ENCODE measurements at regions not wholly inside any gene's neighbourhood (a gene's known extent, or its start where the extent isn't known, plus 50 kb on each side); places are given as distances from the start of the nearest gene placed in this dataset.

- Histone ChIP-seq H3K79me2 (no peaks in the 10 kb centered on the region), H2AFZ (no peak overlapping the region), H4K20me1 (ENCODE audit: insufficient read depth, poor library complexity, severe bottlenecking) (no peaks in the 10 kb centered on the region), H3K4me1 (ENCODE audit: insufficient read depth) (no peaks in the 10 kb centered on the region), H3K9me3 (ENCODE audit: low read depth) (no peaks in the 10 kb centered on the region), H3K27ac (no peak overlapping the region), H3K4me2 (no peak overlapping the region), H3K36me3 (replicated peaks; ENCODE audit: insufficient read depth, low read depth) (no peaks in the 10 kb centered on the region), H3K27me3 (no peaks in the 10 kb centered on the region), H3K9me2 (replicated peaks; ENCODE audit: insufficient read depth) (no peaks in the 10 kb centered on the region), H3K4me3 (no peak overlapping the region)
- 78% methylated on average over 6 of the region's 6 CpGs for WGBS (ENCODE audit: low lambda C conversion rate, missing lambda C conversion rate)
- DNase-seq (ENCODE audit: low spot score), result no peak
- no peak for TF ChIP-seq CTCF (IDR thresholded peaks at IDR 0.05; ENCODE audit: poor library complexity)
- no peak for TF ChIP-seq EZH2 (IDR thresholded peaks at IDR 0.05; ENCODE audit: borderline replicate concordance)
- no peak for TF ChIP-seq EZH2phosphoT487 (IDR thresholded peaks at IDR 0.05; ENCODE audit: low read depth, severe bottlenecking, unreplicated experiment)
Observed at GRCh38 chr19:31121501-31121900, 227.7 kb downstream of the TSHZ3 start.

GRCh38 chr19:31120952-31121351 lies 228.3 kb downstream of the TSHZ3 start:
- no peaks in the 10 kb centered on the region for H3K4me1 ChIP-seq (ENCODE audit: insufficient read depth)
- no peaks in the 10 kb centered on the region for H3K36me3 ChIP-seq (replicated peaks; ENCODE audit: insufficient read depth, low read depth)
- no peak for DNase-seq (ENCODE audit: low spot score)
- H3K79me2 ChIP-seq, result no peaks in the 10 kb centered on the region
- H2AFZ ChIP-seq, result no peak overlapping the region
- no peaks in the 10 kb centered on the region for H3K9me2 ChIP-seq (replicated peaks; ENCODE audit: insufficient read depth)
- H3K27me3 ChIP-seq, result no peaks in the 10 kb centered on the region
- no peak for TF ChIP-seq EZH2phosphoT487 (IDR thresholded peaks at IDR 0.05; ENCODE audit: low read depth, severe bottlenecking, unreplicated experiment)
- TF ChIP-seq CTCF (IDR thresholded peaks at IDR 0.05; ENCODE audit: poor library complexity), result no peak
- TF ChIP-seq EZH2 (IDR thresholded peaks at IDR 0.05; ENCODE audit: borderline replicate concordance), result no peak
- no peak overlapping the region for H3K4me2 ChIP-seq
- no peaks in the 10 kb centered on the region for H3K9me3 ChIP-seq (ENCODE audit: low read depth)
- 95% methylated on average over 6 of the region's 6 CpGs for WGBS (ENCODE audit: low lambda C conversion rate, missing lambda C conversion rate)
- no peak overlapping the region for H3K27ac ChIP-seq
- H3K4me3 ChIP-seq, result no peak overlapping the region
- H4K20me1 ChIP-seq (ENCODE audit: insufficient read depth, poor library complexity, severe bottlenecking), result no peaks in the 10 kb centered on the region

GRCh38 chr19:31119951-31120690 lies 229.1 kb downstream of the TSHZ3 start:
- H3K36me3 ChIP-seq (replicated peaks; ENCODE audit: insufficient read depth, low read depth), result no peaks in the 10 kb centered on the region
- 81% methylated on average over 5 of the region's 5 CpGs for WGBS (ENCODE audit: low lambda C conversion rate, missing lambda C conversion rate)
- DNase-seq (ENCODE audit: low spot score), result no peak
- H3K9me3 ChIP-seq (ENCODE audit: low read depth), result no peaks in the 10 kb centered on the region
- H3K27me3 ChIP-seq, result no peaks in the 10 kb centered on the region
- no peak overlapping the region for H3K4me3 ChIP-seq
- no peaks in the 10 kb centered on the region for H4K20me1 ChIP-seq (ENCODE audit: insufficient read depth, poor library complexity, severe bottlenecking)
- no peak overlapping the region for H2AFZ ChIP-seq
- TF ChIP-seq CTCF (IDR thresholded peaks at IDR 0.05; ENCODE audit: poor library complexity), result no peak
- TF ChIP-seq EZH2phosphoT487 (IDR thresholded peaks at IDR 0.05; ENCODE audit: low read depth, severe bottlenecking, unreplicated experiment), result no peak
- no peak for TF ChIP-seq EZH2 (IDR thresholded peaks at IDR 0.05; ENCODE audit: borderline replicate concordance)
- H3K9me2 ChIP-seq (replicated peaks; ENCODE audit: insufficient read depth), result no peaks in the 10 kb centered on the region
- H3K4me1 ChIP-seq (ENCODE audit: insufficient read depth), result no peaks in the 10 kb centered on the region
- H3K4me2 ChIP-seq, result no peak overlapping the region
- H3K27ac ChIP-seq, result no peak overlapping the region
- H3K79me2 ChIP-seq, result no peaks in the 10 kb centered on the region

All from hepatocyte (in vitro differentiated cells).